ENCODE measurements at regions not wholly inside any gene's neighbourhood (a gene's known extent, or its start where the extent isn't known, plus 50 kb on each side); places are given as distances from the start of the nearest gene placed in this dataset.

- no peak for DNase-seq (ENCODE audit: low read depth in 1 of 2, low spot score in 1 of 2)
- Histone ChIP-seq H3K4me3 (replicated peaks; ENCODE audit: insufficient read depth, low read length) (no peak overlapping the region), H3K27ac (replicated peaks) (no peak overlapping the region), H3K27me3 (ENCODE audit: insufficient read depth, poor library complexity, severe bottlenecking) (peaks cover 4% of the 10 kb centered on the region)
- TF ChIP-seq CTCF (IDR thresholded peaks at IDR 0.05; ENCODE audit: insufficient read depth, low read length) (no peak), SPI1 (IDR thresholded peaks at IDR 0.05; ENCODE audit: borderline replicate concordance, low read depth) (no peak), GABPA (IDR thresholded peaks at IDR 0.05; ENCODE audit: low read depth) (no peak), POLR2AphosphoS5 (IDR thresholded peaks at IDR 0.05; ENCODE audit: low read depth) (no peak)
Observed at GRCh38 chr1:55986003-55986402, 593.4 kb downstream of the PLPP3 start.

- Histone ChIP-seq H3K4me3 (replicated peaks; ENCODE audit: insufficient read depth, low read length) (no peak overlapping the region), H3K27ac (replicated peaks) (no peak overlapping the region), H3K27me3 (ENCODE audit: insufficient read depth, poor library complexity, severe bottlenecking) (no peaks in the 10 kb centered on the region)
- TF ChIP-seq GABPA (IDR thresholded peaks at IDR 0.05; ENCODE audit: low read depth) (no peak), CTCF (IDR thresholded peaks at IDR 0.05; ENCODE audit: insufficient read depth, low read length) (no peak), REST (IDR thresholded peaks at IDR 0.05; ENCODE audit: insufficient replicate concordance, low read depth) (no peak), SPI1 (IDR thresholded peaks at IDR 0.05; ENCODE audit: borderline replicate concordance, low read depth) (no peak), POLR2AphosphoS5 (IDR thresholded peaks at IDR 0.05; ENCODE audit: low read depth) (no peak)
- no peak for DNase-seq (ENCODE audit: low read depth in 1 of 2, low spot score in 1 of 2)
Observed at GRCh38 chr1:55981010-55981650, 598.2 kb downstream of the PLPP3 start.

DNA sequence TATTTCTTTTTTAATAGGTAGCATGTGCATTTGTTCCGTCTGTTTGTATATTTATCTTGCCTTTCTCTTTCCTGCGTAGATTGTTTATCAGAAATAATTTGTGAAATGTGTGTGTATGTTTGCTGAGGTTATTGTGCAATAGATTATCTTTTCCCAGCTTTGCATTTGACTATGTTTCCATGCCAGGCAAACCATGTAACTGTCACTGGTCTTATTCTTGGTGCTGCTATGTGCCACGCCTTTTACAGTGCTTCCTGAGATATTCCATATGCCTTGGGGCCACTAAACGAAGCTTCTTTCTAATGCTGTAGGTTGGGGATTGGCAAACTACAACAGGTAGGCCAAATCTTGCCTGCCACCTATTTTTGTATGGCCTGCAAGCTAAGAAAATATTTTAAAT lies 598.8 kb downstream of the PLPP3 start:
- Histone ChIP-seq H3K27me3 (ENCODE audit: insufficient read depth, poor library complexity, severe bottlenecking) (no peaks in the 10 kb centered on the region), H3K27ac (replicated peaks) (no peak overlapping the region), H3K4me3 (replicated peaks; ENCODE audit: insufficient read depth, low read length) (no peak overlapping the region)
- TF ChIP-seq REST (IDR thresholded peaks at IDR 0.05; ENCODE audit: insufficient replicate concordance, low read depth) = no peak
- TF ChIP-seq CTCF (IDR thresholded peaks at IDR 0.05; ENCODE audit: insufficient read depth, low read length) = no peak
- no peak for TF ChIP-seq SPI1 (IDR thresholded peaks at IDR 0.05; ENCODE audit: borderline replicate concordance, low read depth)
- TF ChIP-seq POLR2AphosphoS5 (IDR thresholded peaks at IDR 0.05; ENCODE audit: low read depth) = no peak
- no peak for TF ChIP-seq GABPA (IDR thresholded peaks at IDR 0.05; ENCODE audit: low read depth)
- DNase-seq (ENCODE audit: low read depth in 1 of 2, low spot score in 1 of 2) = no peak
